Vagina (tissue), 2 donors: ENCODE measurements at regions not wholly inside any gene's neighbourhood (a gene's known extent, or its start where the extent isn't known, plus 50 kb on each side); places are given as distances from the start of the nearest gene placed in this dataset.

ENCODE experiments used
- CTCF ChIP-seq, 3 experiments: fragments of 450-650 bp in 2 of 3; fragments of 200-600 bp in 1 of 3; sonication (generic) in 1 of 3; IDR thresholded peaks; one replicate each; pipeline ENCODE4 v1.5.1; 2017 to 2019; ENCODE audit warnings: antibody characterized with exemption in 3 of 3, mild to moderate bottlenecking in 2 of 3, moderate library complexity in 2 of 3
- POLR2A ChIP-seq, 2 donors: fragments of 450-650 bp; IDR thresholded peaks; one replicate each; pipeline ENCODE4 v1.6.1; 2017; ENCODE audit warnings: antibody characterized with exemption in 2 of 2, mild to moderate bottlenecking in 2 of 2, moderate library complexity in 2 of 2
- POLR2AphosphoS5 ChIP-seq, 2 donors: sonication (generic); formaldehyde crosslinking; IDR thresholded peaks; one replicate each; pipeline ENCODE4 v1.9.0; 2017; ENCODE audit warnings: antibody characterized with exemption in 2 of 2, mild to moderate bottlenecking in 2 of 2, low read depth in 1 of 2; ENCODE audit not compliant: insufficient read depth in 1 of 2

GRCh38 chr2:207356567-207356966, 173.2 kb upstream of the CREB1 start:
- TF ChIP-seq CTCF (IDR thresholded peaks at IDR 0.05) (no peak), POLR2A (IDR thresholded peaks at IDR 0.05) (no peak), POLR2AphosphoS5 (IDR thresholded peaks at IDR 0.05; ENCODE audit: insufficient read depth in 1 of 2, low read depth in 1 of 2) (no peak)
